ENCODE measurements at regions not wholly inside any gene's neighbourhood (a gene's known extent, or its start where the extent isn't known, plus 50 kb on each side); places are given as distances from the start of the nearest gene placed in this dataset.

GRCh38 chr9:105828171-105828570 is 133.8 kb downstream of the TMEM38B start:
- no peak for DNase-seq (ENCODE audit: low spot score)

DNA sequence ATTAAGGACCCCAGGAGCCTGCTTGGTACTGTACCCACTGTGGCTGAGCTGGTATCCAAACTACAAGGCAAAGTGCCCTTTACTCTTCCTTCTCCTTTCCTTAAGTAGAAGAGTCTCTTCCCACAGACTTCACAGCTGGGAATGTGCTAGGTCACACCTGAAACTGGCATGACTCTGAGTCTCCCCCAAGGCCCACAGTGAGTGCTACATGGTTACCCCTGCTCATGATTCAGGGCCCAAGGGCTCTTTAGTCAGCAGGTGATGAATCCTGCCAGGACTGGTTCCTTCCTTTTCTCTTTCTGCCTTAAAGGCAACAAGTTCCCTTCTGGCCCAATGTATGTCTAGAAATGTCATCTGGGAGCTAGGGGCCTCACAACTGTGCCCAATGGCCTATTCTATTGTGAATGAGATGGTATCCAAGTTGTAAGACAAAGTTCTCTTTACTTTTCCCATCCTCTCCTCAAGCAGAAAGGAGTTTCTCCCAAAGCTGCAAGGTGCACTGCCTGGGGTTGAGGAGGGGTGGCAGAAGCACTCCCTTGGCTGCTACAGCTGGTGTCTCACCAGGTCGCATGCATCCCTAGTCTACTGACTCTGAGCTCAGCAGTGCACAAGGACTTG is 134.4 kb downstream of the TMEM38B start:
- no peak for DNase-seq (ENCODE audit: low spot score)

GRCh38 chr9:105830461-105830860 is 136.1 kb downstream of the TMEM38B start:
- no peak for DNase-seq (ENCODE audit: low spot score)

- DNase-seq (ENCODE audit: low spot score): no peak
Measured at GRCh38 chr9:105832096-105832710, 137.9 kb downstream of the TMEM38B start.

DNA sequence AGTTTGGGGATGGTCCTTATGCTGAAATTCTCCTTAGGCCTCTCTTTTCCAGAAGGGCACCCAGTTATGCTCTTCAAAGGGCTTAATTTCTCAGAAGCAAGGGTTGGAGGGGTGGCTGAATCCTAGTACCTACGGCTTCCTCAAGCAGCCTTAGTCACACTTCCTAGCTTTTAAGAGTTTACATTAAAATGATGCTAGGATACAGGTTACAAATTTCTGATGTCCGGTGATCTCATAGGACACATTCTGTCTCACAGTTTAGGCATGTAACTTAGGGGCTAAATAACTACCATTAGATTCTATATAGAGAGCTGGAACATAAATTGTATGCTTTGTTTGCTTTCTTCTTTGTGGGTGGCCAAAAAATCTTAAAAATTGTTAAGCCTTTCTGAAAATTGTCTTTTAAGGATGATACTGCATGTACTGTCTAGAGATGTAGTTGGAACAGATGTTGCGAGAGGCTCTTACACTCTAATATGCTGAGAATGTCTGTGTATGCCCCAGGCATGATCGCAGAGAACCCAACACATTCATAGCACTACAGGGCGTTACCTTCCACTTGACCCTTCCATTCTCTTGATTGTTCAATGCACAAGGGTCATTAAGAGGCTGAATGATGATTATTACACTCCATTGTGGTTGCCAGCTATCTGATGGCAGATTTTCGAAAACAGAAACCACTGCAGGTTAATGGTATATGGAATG is 139.1 kb downstream of the TMEM38B start:
- no peak for DNase-seq (ENCODE audit: low spot score)

GRCh38 chr9:105834404-105834803 is 140.1 kb downstream of the TMEM38B start:
- no peak for DNase-seq (ENCODE audit: low spot score)

- no peak for DNase-seq (ENCODE audit: low spot score)
Measured at GRCh38 chr9:105835721-105836120, 141.4 kb downstream of the TMEM38B start.

DNA sequence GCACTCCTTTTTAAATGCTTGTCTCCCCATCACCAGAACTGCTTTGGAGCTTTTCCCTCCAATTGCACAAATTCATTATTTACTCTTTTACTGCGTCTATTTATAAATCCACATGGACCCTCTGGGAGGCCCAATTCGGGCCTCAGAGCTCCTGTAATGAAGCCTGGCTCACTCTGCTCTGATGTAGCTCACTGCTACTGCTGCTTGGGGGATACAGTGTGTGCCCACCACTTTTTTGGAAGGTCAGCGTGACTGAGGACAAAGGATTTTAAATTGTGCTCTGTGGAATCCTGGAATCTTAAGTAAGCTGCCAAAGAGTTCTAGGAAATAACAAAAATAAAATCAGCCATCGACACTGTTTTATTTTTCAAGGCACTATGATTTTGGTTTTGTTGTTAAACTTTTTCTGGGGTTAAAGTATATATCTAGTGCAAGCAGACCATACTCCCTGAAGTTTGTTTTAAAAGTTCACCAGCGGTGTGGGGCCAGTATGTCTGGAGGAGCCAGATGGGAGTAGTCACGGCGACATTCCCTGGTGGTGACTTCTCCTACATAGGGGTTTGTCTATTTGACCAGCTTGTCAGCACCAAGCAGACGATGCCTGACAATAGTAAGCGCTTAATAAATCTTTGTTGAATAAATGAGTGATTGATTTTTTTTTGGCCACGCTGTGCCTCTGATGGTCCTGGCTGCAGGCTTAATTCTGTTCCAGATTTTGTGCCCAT is 142.8 kb downstream of the TMEM38B start:
- no peak for DNase-seq (ENCODE audit: low spot score)

GRCh38 chr9:105841562-105841961 is 147.2 kb downstream of the TMEM38B start:
- no peak for DNase-seq (ENCODE audit: low spot score)

DNA sequence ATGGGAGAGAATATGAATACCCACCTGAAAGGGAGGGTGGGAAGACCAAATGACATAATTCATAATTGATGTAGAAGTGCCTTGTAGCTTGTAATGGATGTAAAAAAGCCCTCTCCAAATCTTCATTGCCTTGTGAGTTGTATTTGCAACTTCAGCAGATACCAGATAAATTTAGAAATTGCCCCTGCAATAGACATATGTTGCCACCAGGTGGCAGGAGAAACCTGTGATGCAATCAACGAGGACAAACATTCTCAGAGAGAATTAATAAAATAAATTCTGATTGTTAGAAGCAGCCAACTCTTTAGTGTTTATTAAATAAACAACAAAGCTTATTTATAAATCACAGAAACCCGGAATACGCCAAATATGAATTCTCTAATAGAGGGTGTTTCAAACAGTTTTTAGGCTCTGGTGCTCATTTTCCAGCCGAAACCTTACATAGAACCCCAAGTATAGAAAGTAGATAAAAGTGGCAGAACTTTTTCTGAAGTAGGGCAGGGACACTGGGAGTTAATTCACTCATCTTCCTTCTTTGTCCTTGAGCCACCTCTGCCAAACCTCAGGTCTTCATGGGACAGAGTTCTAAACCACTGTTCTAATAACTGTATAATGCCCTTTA is 147.8 kb downstream of the TMEM38B start:
- DNase-seq (ENCODE audit: low spot score): peak; percentile 58

- no peak for DNase-seq (ENCODE audit: low spot score)
Measured at GRCh38 chr9:105846825-105847224, 152.5 kb downstream of the TMEM38B start.

- DNase-seq (ENCODE audit: low spot score): no peak
Measured at GRCh38 chr9:105850852-105851500, 156.6 kb downstream of the TMEM38B start.

GRCh38 chr9:105854026-105854782 is 159.9 kb downstream of the TMEM38B start:
- DNase-seq (ENCODE audit: low spot score): no peak

DNA sequence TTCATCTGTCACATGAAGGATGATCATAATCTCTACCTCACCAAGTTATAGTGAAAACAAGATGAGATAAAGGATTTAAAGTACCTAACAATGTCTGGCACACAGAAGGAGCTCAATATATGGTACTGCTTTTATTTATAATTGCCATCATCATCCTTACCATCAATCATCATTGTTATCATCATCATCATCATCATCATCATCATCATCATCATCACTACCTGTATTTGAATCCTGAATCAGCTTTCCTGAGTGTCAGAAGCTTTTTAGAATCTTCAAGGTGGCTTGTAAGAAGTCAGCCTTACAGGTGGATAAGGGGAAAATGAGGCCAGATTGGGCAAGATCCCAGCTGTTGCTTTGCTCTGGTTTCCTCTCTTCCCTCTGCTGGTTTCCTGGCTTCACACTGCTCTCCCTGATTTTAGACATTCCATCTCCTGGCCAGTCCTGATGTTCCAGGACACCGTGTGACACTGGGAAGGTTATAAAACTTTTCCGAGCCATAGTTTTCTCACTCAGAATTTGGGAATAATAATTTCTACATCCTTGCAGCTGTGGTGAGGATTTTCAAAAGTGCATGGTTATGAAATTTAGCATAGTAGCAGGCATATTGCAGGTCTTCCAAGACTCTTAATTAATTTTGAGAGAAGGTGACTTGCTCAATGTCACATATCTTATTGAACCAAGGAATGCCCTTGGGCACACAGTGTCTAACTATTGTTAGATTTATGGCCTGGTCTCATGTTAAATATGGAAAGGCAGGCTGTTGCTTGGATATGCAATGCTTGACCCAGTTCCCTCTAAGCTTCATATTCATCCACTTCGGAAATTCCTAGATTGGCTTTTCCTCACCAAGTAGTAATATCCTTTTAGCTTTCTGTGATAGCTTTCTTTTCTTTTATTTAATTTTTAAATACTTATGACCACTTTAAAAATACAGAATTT is 160.7 kb downstream of the TMEM38B start:
- DNase-seq (ENCODE audit: low spot score): no peak

GRCh38 chr9:105855987-105856386 is 161.6 kb downstream of the TMEM38B start:
- no peak for DNase-seq (ENCODE audit: low spot score)

GRCh38 chr9:105858006-105858690 is 163.8 kb downstream of the TMEM38B start:
- DNase-seq (ENCODE audit: low spot score): no peak

DNA sequence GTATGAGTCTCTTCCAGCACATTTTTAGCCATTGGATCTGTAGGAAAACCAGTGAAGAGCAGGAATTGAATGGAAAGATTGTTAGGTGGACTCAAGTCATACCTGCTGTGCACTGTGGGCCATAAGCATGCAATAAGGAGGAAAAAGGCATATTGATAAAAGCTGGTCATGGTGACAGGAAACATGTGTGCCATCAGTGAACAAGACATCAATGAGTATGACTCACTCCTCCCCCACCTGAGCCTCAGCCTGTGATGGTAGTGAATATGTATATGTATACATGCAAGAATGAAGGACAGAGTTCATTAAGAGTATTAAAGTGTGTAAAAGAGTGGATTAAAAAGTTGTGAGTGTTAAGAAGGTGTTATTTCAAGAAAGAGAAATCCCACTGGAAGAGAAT is 164.5 kb downstream of the TMEM38B start:
- DNase-seq (ENCODE audit: low spot score): no peak

DNA sequence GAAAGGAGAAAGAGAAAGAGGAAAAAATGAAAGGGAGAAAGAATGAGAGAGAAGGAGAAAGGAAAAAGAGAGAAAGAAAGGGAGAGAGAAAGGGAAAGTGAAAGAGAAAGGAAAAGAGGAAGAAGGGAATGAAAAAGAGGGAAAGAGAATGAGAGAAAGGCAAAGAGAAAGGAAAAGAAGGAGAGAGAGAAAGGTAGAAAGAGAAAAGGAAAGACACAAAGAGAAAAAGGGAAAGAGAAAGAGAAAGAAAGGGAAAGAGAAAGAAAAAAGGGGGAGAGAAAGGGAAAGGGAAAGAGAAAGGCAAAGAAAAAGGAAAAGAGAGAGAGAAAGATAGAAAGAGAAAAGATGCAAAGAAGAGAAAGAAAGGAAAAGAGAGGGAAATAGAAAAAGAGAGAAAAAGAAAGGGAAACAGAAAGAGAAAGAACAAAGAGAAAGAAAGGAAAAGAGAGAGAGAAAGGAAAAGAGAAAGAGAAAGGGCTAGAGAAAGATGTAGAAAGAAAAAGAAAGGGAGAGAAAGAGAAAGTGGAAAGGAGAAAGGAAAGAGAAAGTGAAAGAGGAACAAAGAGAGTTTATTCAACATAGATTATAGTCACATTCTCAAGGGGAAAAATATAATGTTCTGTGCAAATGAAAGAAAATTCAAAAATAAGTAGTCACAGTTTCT is 165.2 kb downstream of the TMEM38B start:
- DNase-seq (ENCODE audit: low spot score): no peak

DNA sequence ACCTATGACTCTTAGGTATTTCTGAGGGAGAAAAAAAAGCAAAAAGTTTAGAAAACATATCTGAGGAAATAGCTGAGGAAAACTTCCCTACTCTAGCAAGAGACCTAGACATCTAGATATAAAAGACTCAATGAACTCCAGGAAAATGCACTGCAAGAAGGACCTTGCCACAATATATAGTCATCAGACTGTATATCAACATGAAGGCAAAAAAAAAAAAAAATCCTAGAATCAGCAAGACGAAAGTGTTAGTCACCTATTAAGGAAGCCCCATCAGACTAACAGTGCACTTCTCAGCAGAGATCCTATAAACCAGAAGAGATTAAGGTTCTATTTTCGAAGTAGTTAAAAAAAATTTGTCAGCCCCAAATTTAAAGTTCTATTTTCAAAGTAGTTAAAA is 166.2 kb downstream of the TMEM38B start:
- DNase-seq (ENCODE audit: low spot score): no peak

Measured in pons (tissue), 1 donor.